ENCODE measurements at regions not wholly inside any gene's neighbourhood (a gene's known extent, or its start where the extent isn't known, plus 50 kb on each side); places are given as distances from the start of the nearest gene placed in this dataset.

DNA sequence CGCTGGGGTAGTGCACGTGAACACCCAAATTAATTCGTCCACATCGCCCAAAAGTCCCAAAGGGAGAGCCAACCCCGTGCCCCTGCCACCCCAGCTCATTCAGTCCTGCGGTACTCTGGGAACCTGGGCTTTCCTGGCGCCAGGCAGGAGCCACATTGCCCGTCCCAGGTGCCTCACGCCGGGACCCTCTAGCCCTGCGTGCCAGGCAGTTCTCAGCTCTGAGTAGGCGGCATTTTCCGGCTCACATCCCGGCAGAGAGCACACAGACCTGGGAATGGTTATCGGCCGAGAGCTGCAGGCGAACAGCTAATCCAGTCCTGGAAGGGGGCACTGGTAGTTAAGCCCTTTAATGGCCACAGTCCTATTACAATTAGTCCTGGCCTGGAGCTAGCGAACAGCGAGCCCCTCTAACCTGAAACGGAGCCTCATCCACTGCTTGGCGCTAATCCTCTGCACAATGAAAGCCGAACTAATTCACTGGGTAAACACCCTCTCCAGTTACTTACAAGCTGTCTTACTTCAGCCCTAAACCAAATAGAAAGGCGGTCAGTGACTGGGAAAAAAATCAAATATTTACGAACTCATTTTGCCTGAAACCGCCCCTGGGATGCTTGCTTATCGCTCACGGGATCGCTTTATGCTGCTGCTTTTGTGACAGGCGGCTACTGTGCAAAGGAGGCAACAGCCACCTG, 254.6 kb upstream of the SOX14 start:
- TF ChIP-seq, protein P1, sequence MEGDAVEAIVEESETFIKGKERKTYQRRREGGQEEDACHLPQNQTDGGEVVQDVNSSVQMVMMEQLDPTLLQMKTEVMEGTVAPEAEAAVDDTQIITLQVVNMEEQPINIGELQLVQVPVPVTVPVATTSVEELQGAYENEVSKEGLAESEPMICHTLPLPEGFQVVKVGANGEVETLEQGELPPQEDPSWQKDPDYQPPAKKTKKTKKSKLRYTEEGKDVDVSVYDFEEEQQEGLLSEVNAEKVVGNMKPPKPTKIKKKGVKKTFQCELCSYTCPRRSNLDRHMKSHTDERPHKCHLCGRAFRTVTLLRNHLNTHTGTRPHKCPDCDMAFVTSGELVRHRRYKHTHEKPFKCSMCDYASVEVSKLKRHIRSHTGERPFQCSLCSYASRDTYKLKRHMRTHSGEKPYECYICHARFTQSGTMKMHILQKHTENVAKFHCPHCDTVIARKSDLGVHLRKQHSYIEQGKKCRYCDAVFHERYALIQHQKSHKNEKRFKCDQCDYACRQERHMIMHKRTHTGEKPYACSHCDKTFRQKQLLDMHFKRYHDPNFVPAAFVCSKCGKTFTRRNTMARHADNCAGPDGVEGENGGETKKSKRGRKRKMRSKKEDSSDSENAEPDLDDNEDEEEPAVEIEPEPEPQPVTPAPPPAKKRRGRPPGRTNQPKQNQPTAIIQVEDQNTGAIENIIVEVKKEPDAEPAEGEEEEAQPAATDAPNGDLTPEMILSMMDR (IDR thresholded peaks at IDR 0.05): no peak
- TF ChIP-seq POLR2A (IDR thresholded peaks at IDR 0.05) (no peak), POLR2AphosphoS5 (IDR thresholded peaks at IDR 0.05) (no peak)

Data from upper lobe of left lung (tissue), 4 donors.